PC-3 (cell line): ENCODE measurements at regions not wholly inside any gene's neighbourhood (a gene's known extent, or its start where the extent isn't known, plus 50 kb on each side); places are given as distances from the start of the nearest gene placed in this dataset.

Source experiments
- EZH2 ChIP-seq: fragments of 300-600 bp; sonication (generic); IDR thresholded peaks from one replicate; pipeline ENCODE4 v1.6.1; 2017; ENCODE audit warnings: antibody characterized with exemption, mild to moderate bottlenecking, low read length; ENCODE audit not compliant: unreplicated experiment
- EZH2phosphoT487 ChIP-seq: fragments of 300-600 bp; sonication (generic); IDR thresholded peaks from 2 replicates; pipeline ENCODE4 v1.6.1; 2018; ENCODE audit warnings: mild to moderate bottlenecking, antibody characterized with exemption, low read length, borderline replicate concordance
- TF ChIP-seq, protein P1 (sequence below): fragments of 300-600 bp; sonication (generic); conservative IDR thresholded peaks from 2 replicates; pipeline ENCODE4 v1.5.1; 2017; ENCODE audit warnings: antibody characterized with exemption, low read depth, mild to moderate bottlenecking, low read length

DNA sequence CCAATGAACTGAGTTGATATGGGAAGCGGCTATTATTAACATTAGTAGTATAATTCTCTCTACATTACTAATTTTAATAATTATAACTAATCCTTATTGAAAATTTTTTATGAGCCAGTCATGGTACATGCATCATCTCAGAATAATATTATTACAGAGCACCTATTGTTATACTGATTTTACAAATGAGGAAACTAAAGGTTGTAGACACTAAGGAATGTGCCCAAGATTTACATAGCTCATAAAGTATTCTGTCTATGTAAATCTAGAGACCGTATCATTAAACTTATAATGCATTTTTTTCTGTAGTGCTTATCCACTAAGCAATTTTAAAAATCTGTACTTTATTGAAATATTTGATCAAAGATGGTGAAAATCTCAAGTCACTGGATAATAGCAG is 825.9 kb downstream of the PLA2G4A start:
- TF ChIP-seq, protein P1, sequence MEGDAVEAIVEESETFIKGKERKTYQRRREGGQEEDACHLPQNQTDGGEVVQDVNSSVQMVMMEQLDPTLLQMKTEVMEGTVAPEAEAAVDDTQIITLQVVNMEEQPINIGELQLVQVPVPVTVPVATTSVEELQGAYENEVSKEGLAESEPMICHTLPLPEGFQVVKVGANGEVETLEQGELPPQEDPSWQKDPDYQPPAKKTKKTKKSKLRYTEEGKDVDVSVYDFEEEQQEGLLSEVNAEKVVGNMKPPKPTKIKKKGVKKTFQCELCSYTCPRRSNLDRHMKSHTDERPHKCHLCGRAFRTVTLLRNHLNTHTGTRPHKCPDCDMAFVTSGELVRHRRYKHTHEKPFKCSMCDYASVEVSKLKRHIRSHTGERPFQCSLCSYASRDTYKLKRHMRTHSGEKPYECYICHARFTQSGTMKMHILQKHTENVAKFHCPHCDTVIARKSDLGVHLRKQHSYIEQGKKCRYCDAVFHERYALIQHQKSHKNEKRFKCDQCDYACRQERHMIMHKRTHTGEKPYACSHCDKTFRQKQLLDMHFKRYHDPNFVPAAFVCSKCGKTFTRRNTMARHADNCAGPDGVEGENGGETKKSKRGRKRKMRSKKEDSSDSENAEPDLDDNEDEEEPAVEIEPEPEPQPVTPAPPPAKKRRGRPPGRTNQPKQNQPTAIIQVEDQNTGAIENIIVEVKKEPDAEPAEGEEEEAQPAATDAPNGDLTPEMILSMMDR = no peak
- TF ChIP-seq EZH2 (no peak), EZH2phosphoT487 (no peak)
